ENCODE measurements at regions not wholly inside any gene's neighbourhood (a gene's known extent, or its start where the extent isn't known, plus 50 kb on each side); places are given as distances from the start of the nearest gene placed in this dataset.

- DNase-seq (ENCODE audit: low read depth, low spot score): no peak
Measured at GRCh38 chr1:192070213-192070612, 88.0 kb upstream of the RGS18 start.

DNA sequence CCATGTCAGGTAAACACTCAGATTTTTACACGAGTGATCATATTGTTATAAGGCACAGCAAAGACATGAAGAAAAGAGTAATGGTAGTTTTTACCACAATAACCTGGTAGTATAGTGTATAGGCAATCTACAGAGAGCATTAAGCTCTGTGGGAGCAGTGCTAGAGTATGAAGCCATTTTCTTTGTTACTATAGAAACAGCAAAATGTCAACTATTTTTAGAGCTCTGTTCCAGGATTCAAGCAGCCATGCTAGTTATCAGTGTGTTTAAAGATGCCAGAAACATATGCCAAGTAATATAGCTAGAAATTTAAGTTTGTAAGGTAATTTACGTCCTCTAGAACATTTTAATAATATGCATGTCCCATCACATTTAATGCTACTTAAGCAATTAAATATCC, 77.6 kb upstream of the RGS18 start:
- no peak for DNase-seq (ENCODE audit: low read depth, low spot score)

DNA sequence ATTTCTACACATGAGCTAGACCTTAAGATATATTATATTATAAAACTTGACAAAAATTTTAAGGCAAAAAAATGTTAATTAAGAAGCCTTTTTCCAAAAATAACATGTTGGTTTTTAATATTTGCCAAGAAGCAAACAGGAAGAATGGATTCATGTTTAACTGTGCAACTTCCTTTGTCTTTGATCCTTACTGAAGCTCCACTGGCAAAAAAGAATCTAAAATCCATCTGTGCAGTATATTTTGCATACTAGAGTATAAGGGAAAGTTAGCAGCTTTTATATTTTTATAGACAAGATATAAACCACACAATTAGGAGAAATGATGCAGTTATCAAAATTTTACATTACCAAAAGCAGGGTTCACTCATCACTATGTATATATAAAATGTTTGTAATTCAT, 76.9 kb upstream of the RGS18 start:
- no peak for DNase-seq (ENCODE audit: low read depth, low spot score)

DNA sequence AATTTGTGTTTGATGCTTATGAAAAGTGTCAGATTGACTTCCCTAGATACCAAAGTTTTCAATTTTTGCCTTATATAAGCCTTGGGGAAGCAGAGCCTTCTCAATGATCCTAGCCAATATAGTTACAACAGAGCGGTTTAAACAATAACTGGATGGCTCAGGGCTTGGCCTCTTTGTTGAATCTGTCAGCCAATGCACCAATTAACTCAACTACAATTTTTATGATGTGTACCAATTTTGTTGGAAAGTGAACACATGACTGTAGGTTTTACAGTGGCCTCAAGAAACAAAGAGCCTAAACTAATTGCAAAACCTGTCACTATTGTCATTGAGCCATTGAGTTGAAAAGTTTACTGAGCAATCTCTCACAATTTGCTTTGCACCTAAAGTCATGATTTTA, 71.6 kb upstream of the RGS18 start:
- no peak for DNase-seq (ENCODE audit: low read depth, low spot score)

DNA sequence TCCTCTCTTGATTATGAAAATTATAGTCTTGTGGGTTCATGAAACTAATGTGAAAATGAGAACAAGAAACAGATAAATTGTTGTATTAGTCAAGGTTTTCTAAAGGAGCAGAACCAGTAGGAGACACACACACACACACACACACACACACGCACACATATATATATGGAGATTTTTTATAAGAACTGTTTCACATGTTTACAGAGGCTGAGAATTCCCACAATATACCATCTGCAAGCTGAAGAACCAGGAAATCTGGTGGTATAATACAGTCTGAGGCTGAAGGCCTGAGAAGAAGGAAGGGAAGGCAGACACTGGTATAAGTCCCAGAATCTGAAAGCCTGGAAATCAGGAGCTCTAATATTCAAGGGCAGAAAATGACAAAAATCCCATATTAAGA, 70.9 kb upstream of the RGS18 start:
- DNase-seq (ENCODE audit: low read depth, low spot score): no peak

DNA sequence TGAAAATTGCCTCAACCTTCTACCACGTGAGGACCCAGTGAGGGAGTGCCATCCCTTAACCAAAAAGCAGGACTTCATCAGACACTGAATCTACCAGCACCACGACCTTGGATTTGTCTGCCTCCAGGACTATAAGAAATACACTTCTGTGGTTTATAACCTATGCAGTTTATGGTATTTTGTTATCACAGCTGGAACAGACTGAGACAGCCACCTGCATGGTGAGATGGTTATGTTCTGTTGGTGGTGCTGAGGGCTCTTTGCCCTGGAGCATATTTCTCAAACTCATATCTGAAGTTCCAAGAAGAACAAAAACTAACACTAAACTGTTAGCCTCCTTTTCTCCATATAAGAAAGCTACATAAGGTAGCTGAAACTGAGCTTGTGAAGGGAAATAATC, 69.8 kb upstream of the RGS18 start:
- no peak for DNase-seq (ENCODE audit: low read depth, low spot score)

DNA sequence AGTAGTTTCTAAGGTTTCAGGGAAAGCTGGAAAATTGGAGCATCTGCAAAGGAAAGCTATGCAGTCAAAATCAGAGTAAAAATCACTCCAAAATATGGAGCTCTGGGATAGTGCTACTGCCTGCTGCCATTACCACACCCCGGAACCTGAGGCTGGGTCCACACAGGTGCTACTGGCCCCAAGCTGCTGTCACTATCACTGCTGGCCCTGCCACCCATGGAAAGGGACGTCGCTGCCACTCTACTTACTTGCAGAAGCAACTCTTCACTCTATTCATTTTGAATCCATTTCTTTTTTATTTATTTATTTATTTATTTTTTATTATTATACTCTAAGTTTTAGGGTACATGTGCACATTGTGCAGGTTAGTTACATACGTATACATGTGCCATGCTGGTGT, 60.3 kb upstream of the RGS18 start:
- DNase-seq (ENCODE audit: low read depth, low spot score): no peak

DNA sequence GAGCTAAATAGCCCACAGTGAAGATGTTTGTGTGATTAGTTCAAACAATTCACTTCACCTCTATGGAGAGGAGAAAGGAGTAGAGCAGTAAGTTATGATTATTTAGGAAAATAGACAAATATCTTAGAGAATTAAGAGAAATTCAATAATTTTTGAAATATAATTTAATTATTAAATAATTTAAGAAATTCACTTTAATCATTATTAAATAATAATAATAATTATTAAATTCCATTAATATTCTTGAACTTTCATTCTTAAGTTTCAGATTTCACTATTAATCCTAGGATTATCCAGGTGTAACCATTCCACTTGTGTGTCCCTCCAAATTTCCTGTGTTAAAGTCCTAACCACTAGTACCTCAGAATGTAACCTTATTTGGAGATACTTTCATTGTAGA, 58.9 kb upstream of the RGS18 start:
- no peak for DNase-seq (ENCODE audit: low read depth, low spot score)

DNA sequence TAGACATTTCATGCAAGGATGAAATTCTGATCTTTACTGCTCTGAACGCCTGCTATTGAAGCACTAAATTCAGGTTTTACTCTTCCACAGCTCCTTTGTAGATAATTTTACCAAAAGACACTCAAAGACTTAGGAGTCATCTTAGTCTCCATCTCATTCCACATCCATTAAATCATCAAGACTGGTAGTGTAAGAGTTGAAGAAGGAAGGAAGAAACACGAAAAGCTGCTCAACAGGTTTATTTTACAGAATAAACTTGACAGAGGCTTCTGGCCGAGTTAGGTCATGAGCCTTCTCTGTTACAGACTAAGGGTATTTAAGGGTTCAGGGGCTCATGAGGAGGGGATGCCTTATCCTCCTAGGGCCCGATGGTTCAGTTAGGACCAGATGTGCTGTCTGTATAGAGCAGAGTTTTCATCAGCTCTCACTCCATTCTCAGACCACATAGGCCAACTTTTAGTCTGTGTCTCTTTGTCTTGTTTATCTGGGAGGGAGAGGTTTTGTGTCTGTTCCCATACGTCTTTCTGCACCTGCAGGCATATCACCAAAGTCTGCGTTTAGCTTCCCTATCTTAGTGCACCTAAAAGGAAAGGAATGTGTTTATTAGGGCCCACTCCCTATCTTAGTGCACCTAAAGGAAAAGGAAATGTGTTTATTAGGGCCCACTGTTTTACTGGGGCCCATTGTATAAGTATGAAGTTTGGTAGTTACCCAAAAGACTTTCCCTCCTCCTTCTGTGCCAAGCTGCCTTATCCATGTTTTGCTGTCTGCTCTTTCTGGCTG, 57.4 kb upstream of the RGS18 start:
- DNase-seq (ENCODE audit: low read depth, low spot score): no peak

DNA sequence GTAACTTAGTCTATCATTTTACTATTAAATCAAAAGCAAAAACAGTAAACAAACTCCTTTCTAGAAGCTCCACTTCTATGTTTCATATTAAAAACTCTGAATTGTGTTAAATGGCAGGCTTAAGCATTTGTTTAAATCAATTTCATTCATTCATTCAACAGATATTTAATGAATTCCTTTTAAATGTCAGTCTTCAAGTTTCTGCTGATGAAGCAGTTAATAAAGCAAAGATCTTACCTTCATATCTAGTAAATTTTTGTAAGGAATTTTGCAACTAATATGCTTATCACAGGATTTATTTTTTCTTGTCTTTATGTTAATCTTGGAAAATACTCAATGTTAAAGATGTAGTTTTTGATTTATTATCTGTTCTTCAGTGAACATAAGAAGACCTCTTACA, 54.1 kb upstream of the RGS18 start:
- no peak for DNase-seq (ENCODE audit: low read depth, low spot score)

DNA sequence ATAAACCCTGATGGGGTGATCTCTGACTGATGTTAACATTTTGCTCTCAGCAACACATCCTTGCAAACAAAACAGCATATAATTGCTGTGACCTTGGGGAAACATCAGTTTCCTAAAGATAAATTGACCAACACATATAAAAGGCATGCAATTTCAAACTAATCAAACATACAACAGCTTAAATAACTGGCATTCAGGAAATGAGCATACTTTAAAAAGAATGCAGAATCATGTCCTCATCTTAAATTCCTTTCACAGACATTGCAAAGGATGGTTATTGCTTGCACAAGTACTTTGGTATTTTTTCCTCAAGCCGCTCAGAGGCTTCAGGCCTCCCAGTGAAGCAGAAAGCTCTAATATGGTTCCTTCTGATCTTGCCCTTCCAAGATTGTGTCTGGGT, 53.4 kb upstream of the RGS18 start:
- DNase-seq (ENCODE audit: low read depth, low spot score): no peak

DNA sequence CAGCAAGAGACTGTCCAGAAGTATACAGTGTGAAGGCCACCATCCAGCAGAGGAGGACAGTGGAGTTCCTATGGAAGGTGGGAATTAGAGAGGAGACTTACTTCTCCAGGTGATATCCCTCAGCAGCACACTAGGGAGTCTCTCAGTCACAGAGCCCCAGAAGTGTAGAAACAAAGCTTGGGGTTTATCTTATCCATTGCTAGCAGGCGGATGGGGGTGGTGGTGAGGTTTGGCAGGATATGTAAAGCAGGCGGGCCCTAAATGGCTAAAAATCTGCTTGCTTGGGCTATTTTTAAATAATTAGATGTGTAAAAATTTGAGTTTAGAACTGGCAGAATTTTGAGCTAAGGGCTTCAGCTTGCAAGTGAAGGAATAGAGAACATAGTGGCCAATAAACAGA, 50.1 kb upstream of the RGS18 start:
- DNase-seq (ENCODE audit: low read depth, low spot score): no peak
